ENCODE measurements at regions not wholly inside any gene's neighbourhood (a gene's known extent, or its start where the extent isn't known, plus 50 kb on each side); places are given as distances from the start of the nearest gene placed in this dataset.

DNA sequence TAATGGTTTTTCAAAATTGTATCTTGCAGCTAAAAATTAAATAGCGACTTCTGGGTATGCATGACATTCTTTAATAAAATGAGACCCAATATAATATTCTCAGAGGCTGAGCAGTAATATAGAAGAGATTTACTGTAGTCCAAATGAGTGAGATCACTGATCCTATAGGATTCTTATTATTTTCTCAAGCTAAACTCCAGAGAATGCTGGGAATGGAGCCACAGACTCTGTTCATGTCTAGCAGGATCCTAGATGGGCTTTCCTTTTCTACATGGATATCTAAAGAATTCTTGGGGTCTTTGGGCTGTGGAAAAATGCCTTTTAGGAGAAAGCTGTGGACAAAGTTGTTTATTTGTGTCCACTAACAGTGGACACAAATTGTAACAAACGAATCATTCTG lies 150.7 kb upstream of the ZNF644 start:
- TF ChIP-seq, protein P1, sequence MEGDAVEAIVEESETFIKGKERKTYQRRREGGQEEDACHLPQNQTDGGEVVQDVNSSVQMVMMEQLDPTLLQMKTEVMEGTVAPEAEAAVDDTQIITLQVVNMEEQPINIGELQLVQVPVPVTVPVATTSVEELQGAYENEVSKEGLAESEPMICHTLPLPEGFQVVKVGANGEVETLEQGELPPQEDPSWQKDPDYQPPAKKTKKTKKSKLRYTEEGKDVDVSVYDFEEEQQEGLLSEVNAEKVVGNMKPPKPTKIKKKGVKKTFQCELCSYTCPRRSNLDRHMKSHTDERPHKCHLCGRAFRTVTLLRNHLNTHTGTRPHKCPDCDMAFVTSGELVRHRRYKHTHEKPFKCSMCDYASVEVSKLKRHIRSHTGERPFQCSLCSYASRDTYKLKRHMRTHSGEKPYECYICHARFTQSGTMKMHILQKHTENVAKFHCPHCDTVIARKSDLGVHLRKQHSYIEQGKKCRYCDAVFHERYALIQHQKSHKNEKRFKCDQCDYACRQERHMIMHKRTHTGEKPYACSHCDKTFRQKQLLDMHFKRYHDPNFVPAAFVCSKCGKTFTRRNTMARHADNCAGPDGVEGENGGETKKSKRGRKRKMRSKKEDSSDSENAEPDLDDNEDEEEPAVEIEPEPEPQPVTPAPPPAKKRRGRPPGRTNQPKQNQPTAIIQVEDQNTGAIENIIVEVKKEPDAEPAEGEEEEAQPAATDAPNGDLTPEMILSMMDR (IDR thresholded peaks at IDR 0.05), result no peak
- no peak for TF ChIP-seq POLR2A (IDR thresholded peaks at IDR 0.05)
